HFFc6 (cell line): ENCODE measurements at regions not wholly inside any gene's neighbourhood (a gene's known extent, or its start where the extent isn't known, plus 50 kb on each side); places are given as distances from the start of the nearest gene placed in this dataset.

ENCODE experiments used
- DNase-seq: peaks from one replicate; pipeline ENCODE4 v3.0.0-alpha.2; 2018
- H3K27ac Mint-ChIP-seq: 2 replicates; pipeline ENCODE4 v1.8.0; 2020; ENCODE audit warnings: mild to moderate bottlenecking, mixed read lengths
- H3K27me3 Mint-ChIP-seq: 2 replicates; pipeline ENCODE4 v1.8.0; 2021; ENCODE audit warnings: mild to moderate bottlenecking, moderate library complexity, mixed read lengths; ENCODE audit not compliant: insufficient read depth
- H3K36me3 Mint-ChIP-seq: 2 replicates; pipeline ENCODE4 v1.8.0; 2021; ENCODE audit warnings: low read depth, mixed read lengths
- H3K4me1 Mint-ChIP-seq: 2 replicates; pipeline ENCODE4 v1.8.0; 2020; ENCODE audit warnings: low read depth, mixed read lengths
- H3K4me3 Mint-ChIP-seq: 2 replicates; pipeline ENCODE4 v1.8.0; 2020; ENCODE audit warnings: mild to moderate bottlenecking, moderate library complexity, mixed read lengths
- H3K9me3 Mint-ChIP-seq: 2 replicates; pipeline ENCODE4 v1.8.0; 2020; ENCODE audit warnings: mild to moderate bottlenecking, mixed read lengths
- TF ChIP-seq, protein P1 (sequence below): fragments of 200-600 bp; sonication (generic); IDR thresholded peaks from 2 replicates; pipeline ENCODE4 v1.5.0; 2021; ENCODE audit warnings: antibody characterized with exemption, mild to moderate bottlenecking

- H3K4me3 Mint-ChIP-seq = no peak overlapping the region
- H3K27me3 Mint-ChIP-seq = no peaks in the 10 kb centered on the region
- TF ChIP-seq, protein P1, sequence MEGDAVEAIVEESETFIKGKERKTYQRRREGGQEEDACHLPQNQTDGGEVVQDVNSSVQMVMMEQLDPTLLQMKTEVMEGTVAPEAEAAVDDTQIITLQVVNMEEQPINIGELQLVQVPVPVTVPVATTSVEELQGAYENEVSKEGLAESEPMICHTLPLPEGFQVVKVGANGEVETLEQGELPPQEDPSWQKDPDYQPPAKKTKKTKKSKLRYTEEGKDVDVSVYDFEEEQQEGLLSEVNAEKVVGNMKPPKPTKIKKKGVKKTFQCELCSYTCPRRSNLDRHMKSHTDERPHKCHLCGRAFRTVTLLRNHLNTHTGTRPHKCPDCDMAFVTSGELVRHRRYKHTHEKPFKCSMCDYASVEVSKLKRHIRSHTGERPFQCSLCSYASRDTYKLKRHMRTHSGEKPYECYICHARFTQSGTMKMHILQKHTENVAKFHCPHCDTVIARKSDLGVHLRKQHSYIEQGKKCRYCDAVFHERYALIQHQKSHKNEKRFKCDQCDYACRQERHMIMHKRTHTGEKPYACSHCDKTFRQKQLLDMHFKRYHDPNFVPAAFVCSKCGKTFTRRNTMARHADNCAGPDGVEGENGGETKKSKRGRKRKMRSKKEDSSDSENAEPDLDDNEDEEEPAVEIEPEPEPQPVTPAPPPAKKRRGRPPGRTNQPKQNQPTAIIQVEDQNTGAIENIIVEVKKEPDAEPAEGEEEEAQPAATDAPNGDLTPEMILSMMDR = no peak
- DNase-seq = no peak
- no peaks in the 10 kb centered on the region for H3K36me3 Mint-ChIP-seq
- H3K4me1 Mint-ChIP-seq = no peaks in the 10 kb centered on the region
- no peak overlapping the region for H3K27ac Mint-ChIP-seq
- peaks cover 34% of the 10 kb centered on the region for H3K9me3 Mint-ChIP-seq
These were observed 212.7 kb downstream of the C3orf38 start for GRCh38 chr3:88362428-88362827.

- Mint-ChIP-seq H3K4me3 (no peak overlapping the region), H3K4me1 (no peaks in the 10 kb centered on the region), H3K27ac (no peak overlapping the region), H3K36me3 (no peaks in the 10 kb centered on the region), H3K9me3 (peaks cover 44% of the 10 kb centered on the region), H3K27me3 (no peaks in the 10 kb centered on the region)
- DNase-seq = no peak
- TF ChIP-seq, protein P1 = no peak
These were observed 215.2 kb downstream of the C3orf38 start for GRCh38 chr3:88364926-88365325.

DNA sequence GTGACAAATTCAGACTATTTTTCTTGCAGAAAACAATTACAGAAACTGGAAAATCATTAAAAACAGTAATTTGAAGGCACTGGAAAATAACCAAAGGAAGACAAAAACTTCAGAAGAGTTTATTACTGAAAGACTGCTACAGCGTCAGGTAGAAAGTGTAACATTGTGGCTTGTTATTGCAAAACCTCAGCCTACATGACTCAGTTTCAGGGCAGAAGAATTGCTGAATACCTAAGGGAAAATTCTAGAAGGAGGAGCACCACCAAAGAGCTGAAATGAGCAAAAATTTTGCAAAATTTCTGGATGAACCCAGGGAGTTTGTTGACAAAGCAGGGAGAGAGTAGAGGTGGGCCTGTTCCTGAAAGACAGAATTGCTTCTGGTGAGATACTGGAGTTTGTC lies 219.6 kb downstream of the C3orf38 start:
- Mint-ChIP-seq H3K9me3 (peaks cover 42% of the 10 kb centered on the region), H3K27me3 (no peaks in the 10 kb centered on the region), H3K27ac (no peak overlapping the region), H3K4me3 (no peak overlapping the region), H3K36me3 (0 out of 2 replicates have a peak, but pooled peaks cover 5% of the 10 kb centered on the region), H3K4me1 (no peaks in the 10 kb centered on the region)
- DNase-seq = no peak
- TF ChIP-seq, protein P1 = no peak

DNA sequence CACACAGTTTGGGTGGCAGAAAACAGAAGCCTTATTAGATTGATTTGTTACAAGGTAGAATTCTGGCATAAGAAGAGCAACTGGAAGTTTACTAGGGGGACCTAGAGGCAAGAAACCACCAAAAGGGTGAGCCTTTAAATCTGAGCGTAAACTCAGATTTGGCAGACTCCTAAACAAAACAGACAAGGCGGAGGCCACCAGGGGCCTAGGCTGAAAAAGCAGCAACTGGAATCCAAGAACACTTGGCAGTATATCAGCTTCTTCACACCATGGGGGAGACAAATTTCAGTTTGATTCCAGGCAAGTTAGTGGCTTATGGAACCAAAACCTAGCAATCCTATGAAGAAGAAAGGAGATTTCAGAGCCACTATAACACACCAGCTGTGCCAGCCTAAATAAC lies 220.0 kb downstream of the C3orf38 start:
- Mint-ChIP-seq H3K4me3 (no peak overlapping the region), H3K27me3 (no peaks in the 10 kb centered on the region), H3K4me1 (no peaks in the 10 kb centered on the region), H3K27ac (no peak overlapping the region), H3K9me3 (peaks cover 42% of the 10 kb centered on the region), H3K36me3 (0 out of 2 replicates have a peak, but pooled peaks cover 5% of the 10 kb centered on the region)
- TF ChIP-seq, protein P1 = no peak
- no peak for DNase-seq

DNA sequence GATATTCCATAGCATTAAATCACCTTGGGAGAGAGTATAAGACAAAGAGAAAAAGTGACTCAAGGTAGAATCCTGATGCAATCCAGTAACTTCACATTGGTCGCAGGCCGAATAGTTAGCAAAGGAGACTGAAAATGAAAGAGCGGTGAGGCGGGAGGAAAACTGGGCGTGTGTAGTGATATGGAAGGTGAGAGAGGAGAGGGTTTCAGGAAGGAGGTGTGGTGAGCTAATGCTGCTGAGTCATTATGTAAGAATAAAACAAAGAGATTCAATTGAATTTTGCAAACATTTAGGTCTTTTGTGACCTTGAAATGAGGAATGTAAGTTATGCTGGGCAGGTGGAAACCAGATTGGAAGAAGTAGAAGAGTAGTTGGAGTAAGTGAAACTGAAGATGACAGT lies 235.3 kb downstream of the C3orf38 start:
- no peak for DNase-seq
- Mint-ChIP-seq H3K4me1 (no peaks in the 10 kb centered on the region), H3K4me3 (no peak overlapping the region), H3K27me3 (no peaks in the 10 kb centered on the region), H3K9me3 (peaks cover 33% of the 10 kb centered on the region), H3K36me3 (no peaks in the 10 kb centered on the region), H3K27ac (no peak overlapping the region)
- TF ChIP-seq, protein P1 = no peak

GRCh38 chr3:88398581-88398980 lies 248.8 kb downstream of the C3orf38 start:
- H3K9me3 Mint-ChIP-seq = peaks cover 9% of the 10 kb centered on the region; the same call in 1 of the 2 replicates
- H3K36me3 Mint-ChIP-seq = no peaks in the 10 kb centered on the region
- no peak for DNase-seq
- TF ChIP-seq, protein P1 = no peak
- H3K4me3 Mint-ChIP-seq = no peak overlapping the region
- no peaks in the 10 kb centered on the region for H3K4me1 Mint-ChIP-seq
- H3K27me3 Mint-ChIP-seq = no peaks in the 10 kb centered on the region
- no peak overlapping the region for H3K27ac Mint-ChIP-seq
